K562 (cell line): ENCODE measurements at regions not wholly inside any gene's neighbourhood (a gene's known extent, or its start where the extent isn't known, plus 50 kb on each side); places are given as distances from the start of the nearest gene placed in this dataset.

Source experiments
- MIER1 ChIP-seq: fragments of 450-650 bp; IDR thresholded peaks from 2 replicates; pipeline ENCODE4 v1.6.1; 2016; ENCODE audit warnings: antibody characterized with exemption, mild to moderate bottlenecking, low read depth
- POLR2A ChIP-seq: fragments of 450-650 bp; conservative IDR thresholded peaks from 2 replicates; pipeline ENCODE4 v1.6.1; 2016
- RCOR1 ChIP-seq, 2 experiments: IDR thresholded peaks; 2 replicates each; pipeline ENCODE4 v1.6.1; 2012; ENCODE audit warnings: low read depth in 2 of 2, low read length in 2 of 2, borderline replicate concordance in 1 of 2, improper control_type of control experiment in 1 of 2
- ZFPM2 ChIP-seq: fragments of 250-450 bp; sonication (Bioruptor Pico); IDR thresholded peaks from 2 replicates; pipeline ENCODE4 v1.5.1; 2022; ENCODE audit warnings: mild to moderate bottlenecking
- ZNF512 ChIP-seq: IDR thresholded peaks from 2 replicates; pipeline ENCODE4 v1.6.1; 2016; ENCODE audit warnings: missing genetic modification characterization, missing compliant biosample characterization
- TF ChIP-seq, protein P1 (sequence below), 3 experiments: IDR thresholded peaks in 2 of 3; conservative IDR thresholded peaks in 1 of 3; 2 replicates each; pipeline ENCODE4 v1.5.1; 2011 to 2012; ENCODE audit warnings: low read length in 3 of 3, mild to moderate bottlenecking in 3 of 3, control low read depth in 2 of 3, improper control_type of control experiment in 1 of 3, inconsistent platforms in 1 of 3, low read depth in 1 of 3, mixed read lengths in 1 of 3, moderate library complexity in 1 of 3; ENCODE audit not compliant: insufficient read depth in 2 of 3
- TF ChIP-seq, protein P2 (sequence below), 2 experiments: fragments of 450-650 bp in 1 of 2; sonication (generic) in 1 of 2; formaldehyde crosslinking in 1 of 2; IDR thresholded peaks in 1 of 2; conservative IDR thresholded peaks in 1 of 2; 2 replicates each; pipeline versions ENCODE4 v1.6.1 to v1.8.1; 2016 to 2023; ENCODE audit warnings: mild to moderate bottlenecking in 2 of 2, moderate library complexity in 2 of 2, inconsistent platforms in 1 of 2, missing genetic modification reagents in 1 of 2

- TF ChIP-seq, protein P1, sequence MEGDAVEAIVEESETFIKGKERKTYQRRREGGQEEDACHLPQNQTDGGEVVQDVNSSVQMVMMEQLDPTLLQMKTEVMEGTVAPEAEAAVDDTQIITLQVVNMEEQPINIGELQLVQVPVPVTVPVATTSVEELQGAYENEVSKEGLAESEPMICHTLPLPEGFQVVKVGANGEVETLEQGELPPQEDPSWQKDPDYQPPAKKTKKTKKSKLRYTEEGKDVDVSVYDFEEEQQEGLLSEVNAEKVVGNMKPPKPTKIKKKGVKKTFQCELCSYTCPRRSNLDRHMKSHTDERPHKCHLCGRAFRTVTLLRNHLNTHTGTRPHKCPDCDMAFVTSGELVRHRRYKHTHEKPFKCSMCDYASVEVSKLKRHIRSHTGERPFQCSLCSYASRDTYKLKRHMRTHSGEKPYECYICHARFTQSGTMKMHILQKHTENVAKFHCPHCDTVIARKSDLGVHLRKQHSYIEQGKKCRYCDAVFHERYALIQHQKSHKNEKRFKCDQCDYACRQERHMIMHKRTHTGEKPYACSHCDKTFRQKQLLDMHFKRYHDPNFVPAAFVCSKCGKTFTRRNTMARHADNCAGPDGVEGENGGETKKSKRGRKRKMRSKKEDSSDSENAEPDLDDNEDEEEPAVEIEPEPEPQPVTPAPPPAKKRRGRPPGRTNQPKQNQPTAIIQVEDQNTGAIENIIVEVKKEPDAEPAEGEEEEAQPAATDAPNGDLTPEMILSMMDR (IDR thresholded peaks at IDR 0.05 in 2 of 3, conservative IDR thresholded peaks at IDR 0.05 in 1 of 3; ENCODE audit: insufficient read depth in 2 of 3, low read depth in 1 of 3, low read length in 3 of 3) = no peak
- TF ChIP-seq POLR2A = no peak
- no peak for TF ChIP-seq ZNF512
- TF ChIP-seq MIER1 = no peak
- no peak for TF ChIP-seq RCOR1 (IDR thresholded peaks at IDR 0.05; ENCODE audit: borderline replicate concordance in 1 of 2, low read depth in 2 of 2, low read length in 2 of 2)
- no peak for TF ChIP-seq ZFPM2 (CRISPR knock-in tag)
- TF ChIP-seq, protein P2, sequence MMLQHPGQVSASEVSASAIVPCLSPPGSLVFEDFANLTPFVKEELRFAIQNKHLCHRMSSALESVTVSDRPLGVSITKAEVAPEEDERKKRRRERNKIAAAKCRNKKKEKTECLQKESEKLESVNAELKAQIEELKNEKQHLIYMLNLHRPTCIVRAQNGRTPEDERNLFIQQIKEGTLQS (IDR thresholded peaks at IDR 0.05) = no peak
- TF ChIP-seq, protein P2 (CRISPR knock-in tag; conservative IDR thresholded peaks at IDR 0.05) = no peak
These were observed 361.2 kb downstream of the UTRN start for GRCh38 chr6:144646093-144647056.
